Endothelial cell of umbilical vein (primary cell): ENCODE measurements at regions not wholly inside any gene's neighbourhood (a gene's known extent, or its start where the extent isn't known, plus 50 kb on each side); places are given as distances from the start of the nearest gene placed in this dataset.

Experiments
- BruUV-seq: library from RNA; stranded (reverse); fragments of 400-500 nt; replicated peaks from 2 replicates; lab custom pipeline; 2021; lab: Mats Ljungman, UMichigan
- CTCF ChIA-PET: fragments of 300-600, 350-600 bp; sonication (Branson Sonifier 250); formaldehyde crosslinking; loops from one replicate; lab custom pipeline; 2021; ENCODE audit warnings: antibody characterized with exemption, inconsistent platforms; lab: Charles Lee
- POLR2A ChIA-PET: fragments of 300-600, 350-600 bp; sonication (Branson Sonifier 250); formaldehyde crosslinking; loops from one replicate; lab custom pipeline; 2021; ENCODE audit warnings: antibody characterized with exemption, inconsistent platforms; lab: Charles Lee
- DNase-seq: peaks from one replicate; pipeline ENCODE4 v3.0.0-alpha.2; 2011; ENCODE audit warnings: low read depth, low spot score
- FAIRE-seq: peaks from 2 replicates; lab custom pipeline; 2011; peaks lifted over from hg19 to GRCh38; lab: Jason Lieb, UNC
- H2AFZ ChIP-seq: 2 replicates; pipeline ENCODE4 v1.6.0; 2012; ENCODE audit warnings: low read depth, low read length, control low read depth, inconsistent platforms
- H3K27ac ChIP-seq: 2 replicates; pipeline ENCODE4 v1.5.1; 2011; ENCODE audit warnings: low read depth, mild to moderate bottlenecking, control low read depth, low read length, moderate library complexity; ENCODE audit not compliant: insufficient read depth
- H3K27me3 ChIP-seq, 2 experiments: 2 replicates each; pipeline versions ENCODE4 v1.6.0 to v1.6.1; 2011; ENCODE audit warnings: low read length in 2 of 2, mixed read lengths in 1 of 2; ENCODE audit not compliant: control insufficient read depth in 2 of 2, insufficient read depth in 2 of 2
- H3K36me3 ChIP-seq, 2 experiments: 2 replicates in 1 of 2; 3 replicates in 1 of 2; pipeline ENCODE4 v1.5.1; 2011; ENCODE audit warnings: low read length in 2 of 2, mild to moderate bottlenecking in 1 of 2, moderate library complexity in 1 of 2; ENCODE audit not compliant: control insufficient read depth in 2 of 2, insufficient read depth in 2 of 2; ENCODE audit errors: extremely low read depth in 1 of 2
- H3K4me1 ChIP-seq: 3 replicates; pipeline ENCODE4 v1.5.1; 2011; ENCODE audit warnings: mild to moderate bottlenecking, low read length; ENCODE audit not compliant: control insufficient read depth, insufficient read depth; ENCODE audit errors: extremely low read depth
- H3K4me2 ChIP-seq: 2 replicates; pipeline ENCODE4 v1.6.1; 2011; ENCODE audit warnings: low read length, control low read depth, mixed read lengths; ENCODE audit not compliant: insufficient read depth
- H3K4me3 ChIP-seq, 3 experiments: fragments of 200-600 bp in 1 of 3; sonication (generic), shearing (Covaris generic) in 1 of 3; replicated peaks in 1 of 3; 2 replicates each; pipeline ENCODE4 v1.5.1; 2011 to 2016; ENCODE audit warnings: control low read depth in 3 of 3, low read length in 3 of 3, mild to moderate bottlenecking in 2 of 3, inconsistent platforms in 1 of 3, low read depth in 1 of 3, moderate library complexity in 1 of 3; ENCODE audit not compliant: insufficient read depth in 1 of 3
- H3K79me2 ChIP-seq: 2 replicates; pipeline ENCODE4 v1.6.0; 2012; ENCODE audit warnings: low read length, inconsistent platforms; ENCODE audit not compliant: control insufficient read depth, insufficient read depth
- H3K9ac ChIP-seq: replicated peaks from 2 replicates; pipeline ENCODE3; 2011; ENCODE audit warnings: low read length, control low read depth; ENCODE audit not compliant: insufficient read depth; ENCODE audit errors: extremely low read depth
- H3K9me1 ChIP-seq: replicated peaks from 3 replicates; pipeline ENCODE4 v1.6.0; 2011; ENCODE audit warnings: mild to moderate bottlenecking, low read length; ENCODE audit not compliant: control insufficient read depth, insufficient read depth; ENCODE audit errors: extremely low read depth
- H3K9me3 ChIP-seq: replicated peaks from 2 replicates; pipeline ENCODE4 v1.5.1; 2012; ENCODE audit warnings: low read length, inconsistent platforms; ENCODE audit not compliant: control insufficient read depth, insufficient read depth
- H4K20me1 ChIP-seq: replicated peaks from 2 replicates; pipeline ENCODE3; 2011; ENCODE audit warnings: mild to moderate bottlenecking, low read length; ENCODE audit not compliant: control insufficient read depth, insufficient read depth; ENCODE audit errors: extremely low read depth
- CTCF ChIP-seq, 2 donors: IDR thresholded peaks; 1 replicate in 1 of 2; 2 replicates in 1 of 2; pipeline ENCODE4 v1.5.1; 2011; ENCODE audit warnings: low read length in 2 of 2, mild to moderate bottlenecking in 2 of 2, moderate library complexity in 2 of 2, control low read depth in 1 of 2, inconsistent platforms in 1 of 2, low read depth in 1 of 2; ENCODE audit not compliant: insufficient read depth in 1 of 2; ENCODE audit errors: extremely low read depth in 1 of 2
- EZH2 ChIP-seq: IDR thresholded peaks from 2 replicates; pipeline ENCODE4 v1.6.1; 2012; ENCODE audit warnings: borderline replicate concordance, low read depth, mild to moderate bottlenecking, moderate library complexity, low read length, inconsistent platforms; ENCODE audit not compliant: severe bottlenecking
- FOS ChIP-seq: IDR thresholded peaks from 2 replicates; pipeline ENCODE4 v1.6.1; 2011; ENCODE audit warnings: mild to moderate bottlenecking, low read length, moderate library complexity, borderline replicate concordance; ENCODE audit not compliant: insufficient read depth
- GATA2 ChIP-seq: IDR thresholded peaks from 2 replicates; pipeline ENCODE4 v1.7.0; 2011; ENCODE audit warnings: low read depth, mild to moderate bottlenecking, moderate library complexity, mixed read lengths, low read length; ENCODE audit not compliant: insufficient read length, insufficient read depth
- JUN ChIP-seq: IDR thresholded peaks from 2 replicates; pipeline ENCODE4 v1.6.1; 2011; ENCODE audit warnings: borderline replicate concordance, low read depth; ENCODE audit not compliant: insufficient read length, insufficient read depth
- MAX ChIP-seq: IDR thresholded peaks from 2 replicates; pipeline ENCODE4 v1.6.1; 2011; ENCODE audit not compliant: insufficient read depth, insufficient read length
- MYC ChIP-seq: IDR thresholded peaks from one replicate; pipeline ENCODE4 v1.6.1; 2011; ENCODE audit warnings: mild to moderate bottlenecking, low read depth, low read length
- POLR2A ChIP-seq: IDR thresholded peaks from 2 replicates; pipeline ENCODE4 v1.6.1; 2012; ENCODE audit warnings: low read depth, mild to moderate bottlenecking, control low read depth, low read length
- POLR2AphosphoS5 ChIP-seq: IDR thresholded peaks from 2 replicates; pipeline ENCODE4 v1.6.1; 2012; ENCODE audit warnings: low read depth, mild to moderate bottlenecking, control low read depth, low read length, moderate library complexity; ENCODE audit not compliant: insufficient read depth
- dilution Hi-C: fragments of 300-500 bp; cut with MboI; formaldehyde crosslinking; loops from one replicate; pipeline ENCODE4 v1.15.0; 2019; ENCODE audit warnings: low sequenced_read_pairs; ENCODE audit not compliant: extremely low pct_ligation_motif_present
- intact Hi-C: fragments of 100-400 bp; cut with micrococcal nuclease; formaldehyde crosslinking; loops from one replicate; pipeline ENCODE4 v1.10.0; 2022

GRCh38 chr1:57590978-57591377 lies 167.1 kb upstream of the DAB1 start:
- H3K4me2 ChIP-seq, result no peak overlapping the region
- H3K9ac ChIP-seq, result no peak overlapping the region
- no peak overlapping the region for H3K27ac ChIP-seq
- no peak overlapping the region for H2AFZ ChIP-seq
- TF ChIP-seq POLR2A (no peak), JUN (no peak), CTCF (IDR thresholded peaks at IDR 0.05; ENCODE audit: extremely low read depth in 1 of 2, insufficient read depth in 1 of 2, low read depth in 1 of 2, low read length in 2 of 2) (no peak), FOS (no peak), MAX (no peak)
- FAIRE-seq, result no peak
- no peaks in the 10 kb centered on the region for H3K79me2 ChIP-seq
- no peaks in the 10 kb centered on the region for H3K4me1 ChIP-seq
- H3K9me1 ChIP-seq, result no peaks in the 10 kb centered on the region
- POLR2A ChIA-PET, result no interaction called here
- dilution Hi-C loops, result no loop called here
- H3K4me3 ChIP-seq, result no peak overlapping the region
- H3K36me3 ChIP-seq, result no peaks in the 10 kb centered on the region
- H3K27me3 ChIP-seq, result no peaks in the 10 kb centered on the region
- intact Hi-C loops, result no loop called here
- CTCF ChIA-PET, result no interaction called here
- DNase-seq, result no peak
- no TSS peak for BruUV-seq
- H4K20me1 ChIP-seq, result no peaks in the 10 kb centered on the region
- H3K9me3 ChIP-seq, result peaks cover 2% of the 10 kb centered on the region

- CTCF ChIA-PET, result no interaction called here
- Histone ChIP-seq H3K4me2 (no peak overlapping the region), H3K4me1 (no peaks in the 10 kb centered on the region), H3K79me2 (no peaks in the 10 kb centered on the region), H3K36me3 (no peaks in the 10 kb centered on the region), H3K9ac (no peak overlapping the region), H3K4me3 (no peak overlapping the region), H4K20me1 (no peaks in the 10 kb centered on the region), H3K9me3 (peaks cover 3% of the 10 kb centered on the region), H3K9me1 (no peaks in the 10 kb centered on the region), H3K27ac (no peak overlapping the region), H2AFZ (no peak overlapping the region), H3K27me3 (no peaks in the 10 kb centered on the region)
- dilution Hi-C loops (no loop called here), intact Hi-C loops (no loop called here)
- DNase-seq (no peak), FAIRE-seq (no peak)
- POLR2A ChIA-PET, result no interaction called here
- TF ChIP-seq EZH2, result no peak
- no peak for TF ChIP-seq POLR2A
- TF ChIP-seq GATA2, result no peak
- TF ChIP-seq MYC, result no peak
- no peak for TF ChIP-seq POLR2AphosphoS5
- TF ChIP-seq MAX, result no peak
- TF ChIP-seq JUN, result no peak
- TF ChIP-seq CTCF (IDR thresholded peaks at IDR 0.05; ENCODE audit: extremely low read depth in 1 of 2, insufficient read depth in 1 of 2, low read depth in 1 of 2, low read length in 2 of 2), result no peak
- no peak for TF ChIP-seq FOS
- no TSS peak for BruUV-seq
These were observed 163.0 kb upstream of the DAB1 start for GRCh38 chr1:57586842-57587241.
